Stomach (tissue), 4 donors: ENCODE measurements at regions not wholly inside any gene's neighbourhood (a gene's known extent, or its start where the extent isn't known, plus 50 kb on each side); places are given as distances from the start of the nearest gene placed in this dataset.

Experiments used
- POLR2A ChIP-seq, 4 donors: fragments of 450-650 bp; IDR thresholded peaks; one replicate each; pipeline ENCODE4 v1.6.1; 2016; ENCODE audit warnings: antibody characterized with exemption in 4 of 4, control low read depth in 2 of 4, mild to moderate bottlenecking in 1 of 4, moderate library complexity in 1 of 4
- TF ChIP-seq, protein P1 (sequence below), 7 experiments: fragments of 450-650 bp in 4 of 7; fragments of 200-600 bp in 3 of 7; sonication (generic) in 3 of 7; IDR thresholded peaks; one replicate each; pipeline ENCODE4 v1.5.1; 2016 to 2019; ENCODE audit warnings: antibody characterized with exemption in 7 of 7, control low read depth in 2 of 7, mild to moderate bottlenecking in 1 of 7

DNA sequence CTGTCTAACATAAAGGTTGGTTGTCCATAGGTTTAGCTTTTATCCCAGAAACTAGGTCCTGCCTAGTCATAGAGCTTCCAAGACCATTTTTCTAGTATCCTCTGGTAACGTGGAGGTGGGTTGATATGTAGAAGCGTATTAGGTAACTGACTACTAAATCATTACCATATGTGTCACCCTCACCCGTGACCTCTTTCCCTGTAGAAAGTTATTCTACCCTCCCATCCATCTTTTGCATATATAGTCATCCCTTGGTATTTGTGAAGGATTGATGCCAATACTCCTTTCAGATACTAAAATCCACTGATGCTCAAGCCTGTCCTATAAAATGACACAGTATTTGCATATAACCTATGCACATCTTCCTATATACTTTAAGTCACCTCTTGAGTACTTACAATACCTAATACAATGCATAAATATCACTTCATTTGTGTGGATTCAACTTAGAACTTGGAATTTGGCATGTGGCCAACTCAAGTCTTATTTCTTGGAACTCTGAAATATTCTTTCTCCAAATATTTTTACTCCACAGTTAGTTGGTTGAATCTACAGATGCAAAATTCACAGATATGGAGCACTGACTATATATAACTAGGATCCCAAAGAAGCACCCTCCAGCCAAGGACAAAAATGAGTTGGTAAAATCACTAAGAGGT, 497.0 kb upstream of the TENM4 start:
- TF ChIP-seq, protein P1, sequence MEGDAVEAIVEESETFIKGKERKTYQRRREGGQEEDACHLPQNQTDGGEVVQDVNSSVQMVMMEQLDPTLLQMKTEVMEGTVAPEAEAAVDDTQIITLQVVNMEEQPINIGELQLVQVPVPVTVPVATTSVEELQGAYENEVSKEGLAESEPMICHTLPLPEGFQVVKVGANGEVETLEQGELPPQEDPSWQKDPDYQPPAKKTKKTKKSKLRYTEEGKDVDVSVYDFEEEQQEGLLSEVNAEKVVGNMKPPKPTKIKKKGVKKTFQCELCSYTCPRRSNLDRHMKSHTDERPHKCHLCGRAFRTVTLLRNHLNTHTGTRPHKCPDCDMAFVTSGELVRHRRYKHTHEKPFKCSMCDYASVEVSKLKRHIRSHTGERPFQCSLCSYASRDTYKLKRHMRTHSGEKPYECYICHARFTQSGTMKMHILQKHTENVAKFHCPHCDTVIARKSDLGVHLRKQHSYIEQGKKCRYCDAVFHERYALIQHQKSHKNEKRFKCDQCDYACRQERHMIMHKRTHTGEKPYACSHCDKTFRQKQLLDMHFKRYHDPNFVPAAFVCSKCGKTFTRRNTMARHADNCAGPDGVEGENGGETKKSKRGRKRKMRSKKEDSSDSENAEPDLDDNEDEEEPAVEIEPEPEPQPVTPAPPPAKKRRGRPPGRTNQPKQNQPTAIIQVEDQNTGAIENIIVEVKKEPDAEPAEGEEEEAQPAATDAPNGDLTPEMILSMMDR (IDR thresholded peaks at IDR 0.05), result no peak
- TF ChIP-seq POLR2A (IDR thresholded peaks at IDR 0.05), result no peak
